Fibroblast of villous mesenchyme (primary cell): ENCODE measurements at regions not wholly inside any gene's neighbourhood (a gene's known extent, or its start where the extent isn't known, plus 50 kb on each side); places are given as distances from the start of the nearest gene placed in this dataset.

Experiments
- DNase-seq: peaks from one replicate; pipeline ENCODE4 v3.0.0-alpha.2; 2010; ENCODE audit warnings: low read depth
- H3K4me3 ChIP-seq: 2 replicates; pipeline ENCODE4 v1.5.1; 2011; ENCODE audit warnings: low read depth, mild to moderate bottlenecking, low read length
- CTCF ChIP-seq: IDR thresholded peaks from 2 replicates; pipeline ENCODE4 v1.5.1; 2012; ENCODE audit warnings: low read depth, mild to moderate bottlenecking, low read length; ENCODE audit not compliant: insufficient read depth

- no peak for DNase-seq
- no peak for TF ChIP-seq CTCF
- no peak overlapping the region for H3K4me3 ChIP-seq
These were observed 1622.8 kb upstream of the IGFBP7 start for GRCh38 chr4:58732973-58733372.

GRCh38 chr4:58723954-58724353 is 1613.8 kb upstream of the IGFBP7 start:
- DNase-seq: no peak
- TF ChIP-seq CTCF: no peak
- H3K4me3 ChIP-seq: no peak overlapping the region

DNA sequence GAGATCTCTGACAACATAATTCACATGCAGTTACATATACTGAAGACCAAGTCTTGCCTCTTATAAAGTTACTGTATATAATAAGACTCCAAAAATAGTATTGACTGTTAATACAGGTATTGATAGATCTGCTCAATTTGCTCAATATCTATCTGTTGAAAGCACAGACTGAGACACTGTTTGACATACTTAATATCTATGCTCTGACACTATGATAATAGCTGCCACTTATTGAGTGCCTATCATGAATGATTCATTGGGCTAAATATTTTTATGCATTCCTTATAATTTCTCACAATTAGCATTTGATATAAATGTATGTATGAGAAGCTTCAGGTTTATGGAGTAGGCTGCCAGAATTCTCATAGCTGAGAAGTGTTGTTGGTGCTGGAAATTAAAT is 1600.9 kb upstream of the IGFBP7 start:
- H3K4me3 ChIP-seq: no peak overlapping the region
- DNase-seq: no peak
- no peak for TF ChIP-seq CTCF

GRCh38 chr4:58688568-58688967 is 1578.4 kb upstream of the IGFBP7 start:
- no peak for DNase-seq
- no peak for TF ChIP-seq CTCF
- H3K4me3 ChIP-seq: no peak overlapping the region

DNA sequence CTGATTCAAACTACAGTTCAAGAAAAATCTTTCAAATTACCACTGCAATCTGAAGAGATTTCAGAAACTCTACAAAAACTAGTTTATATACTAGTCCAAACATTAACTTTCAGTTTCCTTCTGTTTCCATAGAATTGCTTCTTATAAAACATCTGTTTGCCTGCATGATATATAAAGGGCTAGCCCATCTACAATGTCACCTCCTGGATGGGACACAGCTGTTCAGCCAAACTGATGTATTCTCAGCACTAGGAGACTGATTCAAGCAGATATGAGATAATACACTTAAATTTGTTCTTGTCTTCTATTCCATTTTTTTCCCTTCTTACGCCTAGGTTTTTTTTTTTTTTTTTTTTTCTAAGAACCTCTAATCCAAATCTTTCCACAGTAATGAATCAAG is 1569.7 kb upstream of the IGFBP7 start:
- TF ChIP-seq CTCF: no peak
- no peak for DNase-seq
- no peak overlapping the region for H3K4me3 ChIP-seq

DNA sequence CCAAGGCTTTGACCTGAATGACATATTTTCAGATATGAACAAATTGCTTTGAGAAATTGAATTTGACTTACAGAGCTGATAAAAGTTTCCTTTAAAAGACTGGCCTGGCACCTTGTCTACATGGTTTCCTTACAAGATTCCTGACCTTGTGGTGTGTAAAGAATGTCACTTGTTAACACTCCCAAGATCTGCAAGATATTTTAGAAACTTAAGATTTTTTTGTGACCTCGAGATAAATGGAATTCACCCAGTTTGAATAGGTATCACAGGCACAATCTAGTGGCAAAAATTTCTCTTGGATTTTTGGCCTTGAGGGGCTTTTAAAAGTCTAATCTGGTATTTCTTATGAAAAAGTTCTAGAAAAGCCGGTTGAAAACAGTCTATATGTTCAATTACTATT is 1568.9 kb upstream of the IGFBP7 start:
- DNase-seq: no peak
- H3K4me3 ChIP-seq: no peak overlapping the region
- no peak for TF ChIP-seq CTCF

DNA sequence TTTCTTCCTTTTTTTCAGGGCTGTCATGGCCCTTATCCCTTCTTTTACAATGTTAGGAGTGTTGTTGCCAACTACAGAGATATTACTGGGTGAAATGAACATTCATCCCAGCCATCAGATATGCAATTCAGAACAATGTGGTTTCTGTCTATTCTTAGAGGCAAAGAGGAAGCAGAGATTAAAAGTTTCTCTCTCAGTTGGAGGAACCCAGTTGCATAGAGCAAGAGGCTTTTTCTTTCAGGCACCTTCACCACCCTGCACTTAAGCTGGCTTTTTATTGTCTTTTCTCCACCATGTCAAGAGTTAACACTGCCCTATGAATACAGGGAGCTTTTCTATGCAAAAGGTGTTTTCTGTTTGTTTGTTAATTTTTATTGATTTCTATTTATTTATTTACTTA is 1559.6 kb upstream of the IGFBP7 start:
- H3K4me3 ChIP-seq: no peak overlapping the region
- no peak for TF ChIP-seq CTCF
- no peak for DNase-seq
